AG09319 (cell line): ENCODE measurements at regions not wholly inside any gene's neighbourhood (a gene's known extent, or its start where the extent isn't known, plus 50 kb on each side); places are given as distances from the start of the nearest gene placed in this dataset.

Experiments
- DNase-seq: peaks from one replicate; pipeline ENCODE4 v3.0.0-alpha.2; 2010; ENCODE audit warnings: low read depth; ENCODE audit errors: extremely low read depth
- TF ChIP-seq, protein P1 (sequence below): IDR thresholded peaks from 2 replicates; pipeline ENCODE4 v1.5.1; 2011; ENCODE audit warnings: low read depth, mild to moderate bottlenecking, inconsistent platforms, low read length, moderate library complexity

DNA sequence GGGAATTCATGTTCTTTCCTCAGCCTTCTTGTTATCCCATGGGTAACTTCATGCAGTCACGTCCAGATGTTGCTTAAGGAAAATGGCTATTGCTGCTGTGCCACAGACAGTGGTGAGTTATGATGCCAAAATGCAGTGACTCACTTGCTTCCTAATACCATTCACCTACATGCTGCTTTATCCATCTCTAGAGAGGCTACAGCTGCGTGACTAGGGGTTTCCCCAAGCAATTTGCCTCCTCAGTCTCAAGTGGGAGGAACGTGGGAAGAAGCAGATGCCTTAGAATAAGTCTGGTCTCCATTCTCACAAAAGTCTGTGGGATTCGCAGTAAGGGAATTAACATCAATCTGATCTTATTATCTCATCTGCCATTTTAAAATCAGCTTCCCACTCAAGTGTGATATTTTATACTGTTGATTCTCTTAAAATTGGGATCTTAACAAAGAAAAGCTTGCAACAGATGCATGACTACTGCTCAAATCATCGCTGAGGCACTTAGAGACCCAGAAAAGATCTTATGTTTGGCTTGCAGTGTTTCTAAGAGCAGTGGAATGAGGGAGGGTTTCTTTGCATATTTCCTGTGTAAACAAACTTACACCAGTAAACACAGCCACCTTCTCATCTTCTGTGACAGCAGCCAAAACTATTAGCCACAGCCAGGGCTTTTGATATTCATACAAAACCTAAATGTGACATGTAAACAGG lies 62.0 kb upstream of the ACP3 start:
- TF ChIP-seq, protein P1, sequence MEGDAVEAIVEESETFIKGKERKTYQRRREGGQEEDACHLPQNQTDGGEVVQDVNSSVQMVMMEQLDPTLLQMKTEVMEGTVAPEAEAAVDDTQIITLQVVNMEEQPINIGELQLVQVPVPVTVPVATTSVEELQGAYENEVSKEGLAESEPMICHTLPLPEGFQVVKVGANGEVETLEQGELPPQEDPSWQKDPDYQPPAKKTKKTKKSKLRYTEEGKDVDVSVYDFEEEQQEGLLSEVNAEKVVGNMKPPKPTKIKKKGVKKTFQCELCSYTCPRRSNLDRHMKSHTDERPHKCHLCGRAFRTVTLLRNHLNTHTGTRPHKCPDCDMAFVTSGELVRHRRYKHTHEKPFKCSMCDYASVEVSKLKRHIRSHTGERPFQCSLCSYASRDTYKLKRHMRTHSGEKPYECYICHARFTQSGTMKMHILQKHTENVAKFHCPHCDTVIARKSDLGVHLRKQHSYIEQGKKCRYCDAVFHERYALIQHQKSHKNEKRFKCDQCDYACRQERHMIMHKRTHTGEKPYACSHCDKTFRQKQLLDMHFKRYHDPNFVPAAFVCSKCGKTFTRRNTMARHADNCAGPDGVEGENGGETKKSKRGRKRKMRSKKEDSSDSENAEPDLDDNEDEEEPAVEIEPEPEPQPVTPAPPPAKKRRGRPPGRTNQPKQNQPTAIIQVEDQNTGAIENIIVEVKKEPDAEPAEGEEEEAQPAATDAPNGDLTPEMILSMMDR: no peak
- DNase-seq: peak; percentile 43

DNA sequence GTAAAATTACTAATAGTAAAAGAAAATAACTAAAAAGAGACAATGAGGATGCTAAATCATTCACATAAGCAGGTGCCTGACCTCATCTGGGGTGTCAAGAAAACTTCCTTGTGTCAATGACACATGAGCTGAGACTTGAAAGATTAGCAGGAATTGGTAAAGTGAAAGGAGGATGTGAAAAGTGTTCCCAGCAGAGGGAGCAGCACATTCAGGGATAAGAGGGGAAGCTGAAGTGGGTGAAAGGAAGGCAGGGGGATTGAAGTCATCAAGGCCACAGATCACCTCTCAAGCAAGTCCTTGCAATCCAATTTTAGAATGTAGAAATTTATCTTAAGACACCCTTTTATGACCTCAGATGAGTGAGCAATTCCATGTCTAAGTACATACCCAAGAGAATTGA lies 60.2 kb upstream of the ACP3 start:
- DNase-seq: peak; percentile 24
- TF ChIP-seq, protein P1: peak; percentile 58

DNA sequence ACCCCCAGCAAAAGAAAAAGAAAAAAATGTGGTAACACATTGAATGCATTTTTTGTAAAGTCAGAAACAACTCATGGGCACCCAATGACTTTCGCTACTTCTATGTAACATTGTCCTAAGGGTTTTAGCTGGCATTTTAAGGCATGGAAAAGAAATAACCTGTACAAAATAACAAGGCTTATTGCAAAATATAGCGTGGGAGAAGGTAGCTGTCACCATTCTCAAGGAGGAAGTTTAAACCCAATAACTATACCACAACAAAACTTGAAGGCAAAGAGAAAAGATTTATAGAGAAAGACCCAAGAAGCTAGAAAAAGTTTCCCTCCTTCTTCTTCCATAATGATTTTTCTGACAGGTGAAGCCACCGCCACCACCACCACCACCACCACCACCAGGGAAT lies 55.7 kb upstream of the ACP3 start:
- TF ChIP-seq, protein P1: no peak
- DNase-seq: no peak

DNA sequence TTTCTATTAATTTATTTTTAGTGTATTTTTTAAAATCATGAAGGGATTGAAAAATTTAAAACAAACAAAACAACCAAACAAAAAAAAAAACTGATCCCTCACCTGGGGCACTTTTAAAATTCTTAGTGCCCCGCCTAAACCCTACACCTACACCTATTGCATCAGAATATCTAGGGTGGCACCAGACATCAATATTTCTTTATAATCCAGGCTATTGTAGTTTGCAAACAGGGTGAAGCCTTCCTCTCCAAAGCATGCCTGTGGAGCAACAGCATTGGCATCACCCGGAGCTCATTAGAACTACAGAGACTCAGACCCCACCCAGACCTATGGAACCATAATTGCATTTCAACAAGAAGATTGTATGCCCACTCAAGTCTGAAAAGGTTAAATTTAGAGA lies 54.9 kb upstream of the ACP3 start:
- no peak for DNase-seq
- TF ChIP-seq, protein P1: no peak

DNA sequence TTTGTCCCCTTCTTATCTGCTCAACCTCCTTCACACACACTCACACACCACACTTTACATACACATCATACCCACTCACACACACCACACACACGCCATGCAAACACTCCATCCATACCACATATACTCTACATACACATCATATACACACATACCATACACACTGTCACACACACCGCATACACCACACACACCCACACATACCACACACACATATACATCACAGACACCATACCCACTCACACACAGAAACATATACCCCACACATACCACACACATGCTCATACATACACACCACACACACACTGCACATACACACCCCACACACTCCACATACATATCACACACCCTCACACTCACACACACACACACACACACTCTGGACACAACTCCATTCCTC lies 54.3 kb upstream of the ACP3 start:
- no peak for DNase-seq

DNA sequence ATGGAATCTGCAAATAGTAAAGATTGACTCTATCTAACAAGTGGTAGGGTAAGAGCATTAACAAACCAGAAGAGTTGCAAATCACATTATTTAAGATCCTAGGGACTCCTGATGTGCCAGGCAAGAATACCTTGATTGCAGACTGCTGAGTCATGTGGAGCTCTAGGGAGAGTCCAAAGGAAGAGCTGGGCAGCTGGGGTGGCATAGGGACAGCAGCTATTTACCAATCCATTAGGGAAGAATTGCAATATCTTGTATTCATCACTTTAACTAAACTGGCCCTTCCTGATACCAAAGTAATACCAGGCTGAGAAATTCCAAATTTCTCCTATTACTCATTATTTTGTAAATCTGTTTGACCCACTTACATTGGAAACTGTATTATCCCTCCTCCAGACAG lies 52.2 kb upstream of the ACP3 start:
- no peak for DNase-seq
- TF ChIP-seq, protein P1: no peak

More for the DNA sequence above, 54.3 kb upstream of the ACP3 start:
- TF ChIP-seq, protein P1: no peak

DNA sequence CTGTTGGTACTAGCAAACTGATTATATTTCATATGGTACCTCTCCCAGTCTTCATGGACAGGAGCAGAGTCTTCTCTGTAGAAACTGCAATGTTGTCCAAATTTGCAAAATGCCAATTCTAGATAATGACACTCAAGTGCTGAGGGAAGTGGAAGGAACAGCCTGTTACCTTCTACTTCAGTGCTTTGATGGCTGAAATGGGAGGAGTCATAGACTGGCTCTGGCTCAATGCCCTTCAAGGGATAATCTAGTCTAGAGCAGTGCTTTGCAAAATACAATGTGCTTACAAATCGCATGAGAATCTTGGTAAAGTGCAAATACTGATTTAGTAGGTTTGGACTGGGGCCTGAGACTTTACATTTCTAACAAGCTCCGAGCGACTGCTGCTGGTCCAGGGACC lies 51.7 kb upstream of the ACP3 start:
- TF ChIP-seq, protein P1: no peak
- no peak for DNase-seq
